ENCODE measurements at regions not wholly inside any gene's neighbourhood (a gene's known extent, or its start where the extent isn't known, plus 50 kb on each side); places are given as distances from the start of the nearest gene placed in this dataset.

- TF ChIP-seq CTCF (IDR thresholded peaks at IDR 0.05) (no peak), POLR2A (IDR thresholded peaks at IDR 0.05) (no peak)
These were observed 70.0 kb upstream of the UBE2E1 start for GRCh38 chr3:23735535-23736326.

All from right lobe of liver (tissue), 4 donors.